NOMO-1 (cell line): ENCODE measurements at regions not wholly inside any gene's neighbourhood (a gene's known extent, or its start where the extent isn't known, plus 50 kb on each side); places are given as distances from the start of the nearest gene placed in this dataset.
"Not testable (repeated sequence)": the region's sequence is repeated elsewhere in the genome, so short reads cannot be mapped to it uniquely, and the experiment has no call there.

Experiments used
- DNase-seq, 2 experiments: peaks; one replicate each; lab custom pipeline; 2025; ENCODE audit not compliant: unreplicated experiment in 2 of 2; lab: John Stamatoyannopoulos, UW

- DNase-seq = no peak
Measured at GRCh38 chr21:41571938-41572510, 64.1 kb upstream of the TMPRSS2 start.

GRCh38 chr21:41570791-41571355, 62.9 kb upstream of the TMPRSS2 start:
- DNase-seq = peak; percentile 25 to 59

DNA sequence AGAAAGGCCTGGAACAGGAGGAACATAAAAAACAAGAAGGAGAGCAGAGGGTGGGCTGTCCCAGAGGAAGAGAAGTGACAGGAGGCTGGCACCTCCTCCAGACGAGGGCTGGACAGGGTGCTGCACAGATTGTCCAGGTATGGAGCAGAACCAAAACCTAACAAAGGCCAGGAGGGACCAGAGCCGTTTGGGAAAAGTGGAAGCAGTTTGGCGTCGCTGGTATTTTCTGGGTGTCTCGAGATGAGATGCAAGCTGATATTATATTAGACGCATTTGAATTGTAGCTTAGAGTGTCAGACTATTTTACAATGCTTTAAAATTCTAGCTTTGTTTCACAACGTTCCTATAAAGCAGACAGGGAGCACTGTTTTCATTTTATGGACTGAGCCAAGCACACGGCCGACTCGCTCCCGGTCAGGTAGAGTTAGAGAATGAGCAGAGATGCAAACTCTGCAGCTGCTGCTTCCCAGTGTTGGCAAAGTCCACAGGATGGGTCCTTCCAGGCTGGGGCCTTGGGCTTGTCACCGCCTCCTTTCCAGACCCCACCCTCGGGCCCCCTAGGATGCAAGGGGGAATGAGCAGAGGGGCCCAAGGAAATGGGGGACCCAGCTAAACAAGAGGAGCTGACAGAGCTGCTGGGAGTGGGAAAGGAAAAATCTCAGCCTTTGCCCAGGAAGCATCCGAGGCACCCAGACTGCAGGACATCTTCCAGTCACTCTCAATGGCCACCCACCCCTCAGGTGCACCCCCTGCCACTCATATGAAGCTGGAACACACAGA, 60.8 kb upstream of the TMPRSS2 start:
- no peak for DNase-seq

GRCh38 chr21:41567901-41568510, 60.0 kb upstream of the TMPRSS2 start:
- DNase-seq = no peak

DNA sequence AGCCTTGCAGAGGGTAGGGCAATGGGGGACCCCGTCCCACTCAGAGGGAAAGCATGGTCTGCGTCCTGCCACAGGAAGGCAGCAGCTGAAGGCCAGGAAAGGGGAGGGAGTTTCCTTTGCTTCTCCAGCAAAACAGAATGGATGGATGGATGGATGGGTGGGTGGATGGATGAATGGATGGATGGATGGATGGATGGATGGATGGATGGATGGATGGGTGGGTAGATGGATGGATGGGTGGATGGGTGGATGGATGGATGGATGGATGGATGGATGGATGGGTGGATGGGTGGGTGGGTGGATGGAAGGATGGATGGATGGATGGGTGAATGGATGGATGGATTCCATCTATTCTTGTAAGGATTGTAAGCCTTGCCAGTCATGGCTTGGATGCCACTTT, 59.3 kb upstream of the TMPRSS2 start:
- DNase-seq = not testable (repeated sequence)

DNA sequence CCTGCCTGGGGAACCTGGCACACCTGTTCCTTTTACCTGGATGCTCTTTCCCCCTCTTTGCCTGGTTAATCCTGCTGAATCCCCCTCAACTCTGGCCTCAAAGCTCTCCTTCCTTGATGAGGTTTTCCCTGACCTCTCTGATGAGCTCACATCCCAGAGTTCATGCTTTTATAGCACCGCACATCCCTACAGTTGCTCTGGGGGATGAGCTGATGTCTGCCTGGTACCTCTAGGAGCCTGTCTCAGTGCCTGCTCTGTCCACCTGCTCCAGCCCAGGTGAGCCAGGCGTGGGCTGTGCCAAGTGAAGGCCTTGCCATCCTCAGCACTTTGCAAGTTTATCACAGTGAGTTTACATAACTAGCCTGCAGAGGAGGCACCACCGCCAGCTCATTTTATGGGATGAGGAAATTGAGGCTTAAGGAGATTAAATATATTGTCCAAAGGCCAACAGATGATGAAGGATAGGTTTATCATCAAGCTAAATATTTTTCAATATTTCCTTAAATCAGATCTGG, 58.6 kb upstream of the TMPRSS2 start:
- DNase-seq = no peak

DNA sequence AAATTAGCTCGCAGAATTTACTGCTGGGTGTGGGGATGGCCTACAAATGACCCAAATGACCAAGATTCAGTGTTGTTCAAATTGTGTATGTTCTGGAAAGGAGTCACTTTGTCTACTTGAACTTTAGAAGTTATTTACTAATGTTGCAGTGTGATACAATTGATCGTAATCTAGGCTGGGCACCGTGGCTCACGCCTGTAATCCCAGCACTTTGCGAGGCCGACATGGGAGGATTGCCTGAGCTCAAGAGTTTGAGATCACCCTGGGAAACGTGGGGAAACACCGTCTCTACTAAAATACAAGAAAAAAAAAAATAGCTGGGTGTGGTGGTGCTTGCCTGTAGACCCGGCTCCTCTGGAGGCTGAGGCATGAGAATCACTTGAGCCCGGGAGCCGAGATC, 57.6 kb upstream of the TMPRSS2 start:
- no peak for DNase-seq

- DNase-seq = peak; percentile 14 to 46
Measured at GRCh38 chr21:41564871-41565274, 56.9 kb upstream of the TMPRSS2 start.

DNA sequence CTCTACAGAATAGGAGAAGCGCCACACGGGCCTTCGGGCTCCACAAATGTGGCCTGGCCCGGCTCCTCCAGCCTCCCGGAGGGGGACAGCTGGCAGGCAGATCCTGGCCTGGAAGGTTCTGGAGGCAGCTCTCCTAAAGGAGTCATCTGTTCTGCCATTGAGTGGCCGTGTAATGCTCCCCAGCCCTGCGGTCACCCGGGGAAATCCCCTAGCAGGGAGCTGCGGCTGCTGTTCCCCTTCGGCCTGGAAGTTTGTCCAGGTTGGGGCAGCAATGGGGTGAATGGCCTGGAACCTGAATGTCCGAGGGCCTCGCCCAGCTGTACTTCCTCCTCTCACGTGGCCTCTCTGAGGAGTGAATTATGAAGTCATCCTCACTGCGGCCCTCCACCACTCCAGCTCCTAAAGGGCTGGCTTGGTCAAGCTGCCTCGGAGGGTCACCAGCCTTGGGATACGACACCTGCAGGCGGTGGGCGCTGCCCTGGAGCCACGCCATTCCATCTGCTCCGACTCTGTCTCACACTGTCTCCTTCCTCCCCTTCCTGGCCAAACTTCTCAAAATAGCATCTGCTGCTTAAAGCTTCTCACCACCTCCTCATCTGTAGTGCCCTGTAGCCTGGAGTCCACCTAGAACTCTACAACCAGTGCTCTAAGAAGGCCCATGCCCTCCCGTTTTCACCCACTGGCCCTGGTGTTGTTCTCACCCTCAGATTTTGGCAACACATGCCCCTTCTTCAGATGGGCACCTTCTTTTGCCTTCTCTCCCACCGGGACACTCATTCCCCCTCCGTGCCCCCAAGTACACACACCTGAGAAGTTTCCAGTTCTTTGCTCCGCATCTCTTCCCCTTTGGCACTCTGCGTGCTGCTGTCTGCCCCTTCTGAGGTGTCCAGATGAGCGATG, 54.4 kb upstream of the TMPRSS2 start:
- DNase-seq = no peak

- DNase-seq = no peak
Measured at GRCh38 chr21:41561701-41562100, 53.7 kb upstream of the TMPRSS2 start.

GRCh38 chr21:41560661-41561158, 52.8 kb upstream of the TMPRSS2 start:
- DNase-seq = no peak

GRCh38 chr21:41559658-41560631, 52.0 kb upstream of the TMPRSS2 start:
- no peak for DNase-seq

DNA sequence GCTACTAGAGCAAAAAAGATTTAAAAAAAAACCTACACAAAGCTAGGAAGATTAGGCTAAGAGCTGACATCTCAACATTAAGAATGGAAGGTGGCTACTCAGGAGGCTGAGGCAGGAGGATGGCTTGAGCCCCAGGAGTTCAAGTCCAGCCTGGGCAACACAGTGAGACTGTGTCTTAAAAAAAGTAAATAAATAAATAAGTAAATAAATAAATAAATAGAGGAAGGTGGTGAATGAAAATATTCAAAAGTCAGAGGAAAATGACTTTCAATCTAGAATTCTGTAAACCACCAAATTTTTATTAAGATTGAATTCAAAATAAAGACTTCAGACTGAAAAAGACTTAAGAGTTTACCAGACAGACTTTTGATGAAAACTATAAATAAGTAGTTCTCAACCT, 50.9 kb upstream of the TMPRSS2 start:
- no peak for DNase-seq

DNA sequence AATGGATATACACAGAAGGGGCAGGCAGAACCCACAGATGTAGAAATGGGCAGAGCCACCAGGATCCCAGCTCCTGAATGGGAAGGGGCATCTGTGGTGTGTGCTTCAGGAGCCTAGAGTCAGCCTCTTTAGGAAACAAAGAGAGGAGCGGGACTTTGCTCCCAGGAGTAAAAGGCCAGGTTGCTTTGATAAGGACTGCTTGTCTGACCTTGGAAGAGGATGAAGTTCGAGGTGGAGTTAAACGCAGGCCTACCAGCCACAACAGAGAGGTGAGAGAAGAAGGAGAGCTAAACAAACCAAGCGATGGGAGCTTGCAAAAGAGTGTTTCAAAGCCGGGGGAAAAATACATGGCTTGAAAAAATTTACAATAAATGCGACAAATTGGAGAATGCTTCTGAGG, 49.9 kb upstream of the TMPRSS2 start:
- DNase-seq = no peak
